ENCODE measurements at regions not wholly inside any gene's neighbourhood (a gene's known extent, or its start where the extent isn't known, plus 50 kb on each side); places are given as distances from the start of the nearest gene placed in this dataset.

GRCh38 chr10:70992436-70992835 lies 104.1 kb upstream of the PCBD1 start:
- H3K9me3 ChIP-seq: no peaks in the 10 kb centered on the region
- ATAC-seq (no peak), DNase-seq (no peak)
- H3K27me3 ChIP-seq: no peaks in the 10 kb centered on the region
- no peaks in the 10 kb centered on the region for H3K36me3 ChIP-seq
- 100% methylated on average over 1 of the region's 8 CpGs for WGBS (ENCODE audit: insufficient coverage, low coverage, low lambda C conversion rate, missing lambda C conversion rate)
- no peak overlapping the region for H3K27ac ChIP-seq
- intact Hi-C loops (cut with DNase I): no loop called here
- H3K4me1 ChIP-seq: no peaks in the 10 kb centered on the region
- TF ChIP-seq CTCF (IDR thresholded peaks at IDR 0.05) (no peak), POLR2A (IDR thresholded peaks at IDR 0.05) (no peak)
- H3K4me3 ChIP-seq: no peak overlapping the region

DNA sequence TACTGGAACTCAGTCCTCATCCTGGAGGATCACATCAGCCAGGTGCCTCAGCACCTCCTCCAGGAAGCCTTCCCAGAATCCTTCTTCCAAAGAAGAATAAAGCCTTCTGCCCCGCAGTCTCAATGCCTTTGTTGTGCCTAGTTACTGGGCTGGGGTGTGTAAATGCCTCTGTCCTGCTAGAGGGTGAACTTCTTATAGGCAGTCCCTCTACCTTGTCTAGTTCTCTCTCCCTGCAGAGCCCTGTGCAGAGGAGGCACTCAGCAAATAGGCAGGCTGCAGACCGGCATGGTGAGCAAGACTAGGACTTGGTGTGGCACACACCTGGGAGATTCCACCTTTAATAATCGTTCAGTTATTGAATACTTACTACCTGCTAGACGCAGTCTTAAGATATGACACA lies 104.7 kb upstream of the PCBD1 start:
- Histone ChIP-seq H3K27ac (no peak overlapping the region), H3K4me1 (no peaks in the 10 kb centered on the region), H3K27me3 (no peaks in the 10 kb centered on the region), H3K9me3 (no peaks in the 10 kb centered on the region), H3K4me3 (no peak overlapping the region), H3K36me3 (no peaks in the 10 kb centered on the region)
- DNase-seq (no peak), ATAC-seq (no peak)
- TF ChIP-seq CTCF (IDR thresholded peaks at IDR 0.05): no peak
- no peak for TF ChIP-seq POLR2A (IDR thresholded peaks at IDR 0.05)
- WGBS (ENCODE audit: insufficient coverage, low coverage, low lambda C conversion rate, missing lambda C conversion rate): 87% methylated on average over 3 of the region's 4 CpGs
- intact Hi-C loops (cut with DNase I): no loop called here

DNA sequence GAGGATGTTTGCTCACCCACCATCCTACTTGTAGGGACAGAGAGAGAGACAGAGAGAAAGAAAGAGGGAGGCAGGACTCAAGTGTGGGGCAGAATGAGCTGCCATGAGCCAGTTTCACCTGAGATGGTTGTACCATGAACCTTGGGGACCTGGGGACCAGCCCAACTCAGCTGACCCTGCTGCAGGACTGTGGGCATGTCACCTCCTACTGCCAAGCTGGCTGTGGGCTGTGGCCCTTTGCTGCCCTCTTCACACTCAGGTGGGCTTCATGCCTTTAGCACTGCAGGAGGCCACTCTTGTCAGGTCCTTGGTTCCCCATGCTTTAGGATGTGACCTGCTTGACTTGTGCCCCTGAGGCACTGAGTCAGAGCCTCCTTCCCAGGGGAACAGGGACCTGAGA lies 108.2 kb upstream of the PCBD1 start:
- Histone ChIP-seq H3K27ac (no peak overlapping the region), H3K9me3 (no peaks in the 10 kb centered on the region), H3K27me3 (no peaks in the 10 kb centered on the region), H3K4me1 (no peaks in the 10 kb centered on the region), H3K4me3 (no peak overlapping the region), H3K36me3 (no peaks in the 10 kb centered on the region)
- TF ChIP-seq POLR2A (IDR thresholded peaks at IDR 0.05) (no peak), CTCF (IDR thresholded peaks at IDR 0.05) (no peak)
- intact Hi-C loops (cut with DNase I): no loop called here
- DNase-seq: no peak
- no peak for ATAC-seq

DNA sequence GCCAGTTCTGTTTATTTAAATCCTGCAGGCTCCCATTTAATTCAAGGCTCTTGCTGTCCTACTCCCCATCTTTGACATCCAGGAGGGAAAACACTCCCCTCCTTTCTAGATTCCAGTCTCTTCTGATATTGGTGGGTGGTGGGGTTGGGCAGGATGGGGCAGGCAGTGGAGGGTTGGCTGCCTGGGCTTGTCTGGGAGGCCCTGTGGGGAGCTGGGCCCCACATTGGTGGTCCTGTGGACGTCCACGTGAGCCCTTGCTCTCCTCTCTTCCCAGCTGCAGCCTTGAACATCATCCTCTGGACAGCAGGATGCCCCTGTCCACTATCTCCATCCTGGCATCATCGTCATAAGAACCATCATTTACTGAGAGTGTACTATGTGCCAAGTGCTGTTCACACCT lies 108.9 kb upstream of the PCBD1 start:
- TF ChIP-seq CTCF (IDR thresholded peaks at IDR 0.05) (no peak), POLR2A (IDR thresholded peaks at IDR 0.05) (no peak)
- intact Hi-C loops (cut with DNase I): no loop called here
- Histone ChIP-seq H3K4me3 (no peak overlapping the region), H3K27ac (no peak overlapping the region), H3K27me3 (no peaks in the 10 kb centered on the region), H3K9me3 (no peaks in the 10 kb centered on the region), H3K4me1 (no peaks in the 10 kb centered on the region), H3K36me3 (no peaks in the 10 kb centered on the region)
- no peak for ATAC-seq
- WGBS (ENCODE audit: insufficient coverage, low coverage, low lambda C conversion rate, missing lambda C conversion rate): 0% methylated on average over 2 of the region's 3 CpGs
- no peak for DNase-seq

DNA sequence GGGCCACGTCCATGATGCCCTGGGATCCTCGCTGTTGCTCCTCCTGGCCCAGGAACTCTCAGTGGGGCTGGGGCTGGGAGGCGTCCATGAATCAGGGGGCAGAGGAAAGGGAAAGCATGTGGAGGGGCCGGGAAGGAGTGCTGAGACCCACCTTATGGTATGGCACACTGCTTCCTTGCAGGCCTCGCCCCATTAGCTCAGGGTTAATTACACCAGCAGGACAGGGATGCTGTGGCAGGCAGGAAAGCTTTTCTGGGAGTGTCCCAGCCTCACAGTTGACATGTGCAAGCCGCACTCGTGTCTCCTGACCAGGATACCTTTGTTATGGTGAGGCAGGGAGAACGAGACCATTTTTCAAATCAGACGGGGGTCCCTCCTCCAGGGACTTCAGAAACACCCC lies 109.7 kb upstream of the PCBD1 start:
- no peaks in the 10 kb centered on the region for H3K36me3 ChIP-seq
- no peaks in the 10 kb centered on the region for H3K4me1 ChIP-seq
- no peak overlapping the region for H3K27ac ChIP-seq
- intact Hi-C loops (cut with DNase I): no loop called here
- 55% methylated on average over 6 of the region's 9 CpGs for WGBS (ENCODE audit: insufficient coverage, low coverage, low lambda C conversion rate, missing lambda C conversion rate)
- ATAC-seq (no peak), DNase-seq (no peak)
- no peaks in the 10 kb centered on the region for H3K9me3 ChIP-seq
- TF ChIP-seq POLR2A (IDR thresholded peaks at IDR 0.05): no peak
- no peak for TF ChIP-seq CTCF (IDR thresholded peaks at IDR 0.05)
- H3K4me3 ChIP-seq: no peak overlapping the region
- H3K27me3 ChIP-seq: no peaks in the 10 kb centered on the region

Measured in right lobe of liver (tissue), 6 donors.